ENCODE measurements at regions not wholly inside any gene's neighbourhood (a gene's known extent, or its start where the extent isn't known, plus 50 kb on each side); places are given as distances from the start of the nearest gene placed in this dataset.

- no CpG with 5 or more reads among the region's 1 CpG for WGBS (ENCODE audit: insufficient coverage)
- TF ChIP-seq CTCF (IDR thresholded peaks at IDR 0.05) = no peak
These were observed 528.4 kb upstream of the TBX3 start for GRCh38 chr12:115212356-115212755.

GRCh38 chr12:115210533-115211252 lies 526.7 kb upstream of the TBX3 start:
- Histone ChIP-seq H3K27me3 (ENCODE audit: control insufficient read depth in 2 of 2, insufficient read depth in 2 of 2, low read length in 2 of 2) (no peaks in the 10 kb centered on the region), H3K4me1 (ENCODE audit: control insufficient read depth in 1 of 2, insufficient read depth in 2 of 2, low read length in 2 of 2) (no peaks in the 10 kb centered on the region), H2AFZ (ENCODE audit: insufficient read depth, low read depth, low read length, poor library complexity, severe bottlenecking) (no peak overlapping the region), H3K79me2 (ENCODE audit: insufficient read depth, low read length) (no peaks in the 10 kb centered on the region), H3K27ac (ENCODE audit: low read depth in 1 of 2, low read length in 2 of 2) (no peak overlapping the region), H3K9ac (ENCODE audit: insufficient read depth, low read length, poor library complexity, severe bottlenecking) (no peak overlapping the region), H4K20me1 (ENCODE audit: insufficient read depth, low read length) (no peaks in the 10 kb centered on the region), H3K36me3 (replicated peaks in 1 of 2; ENCODE audit: control insufficient read depth in 1 of 2, insufficient read depth in 2 of 2, low read length in 2 of 2) (no peaks in the 10 kb centered on the region), H3K4me3 (replicated peaks in 1 of 3; ENCODE audit: low read depth in 2 of 3, low read length in 3 of 3) (no peak overlapping the region), H3K9me3 (replicated peaks in 1 of 2; ENCODE audit: control insufficient read depth in 1 of 2, insufficient read depth in 1 of 2, low read length in 2 of 2) (no peaks in the 10 kb centered on the region), H3K4me2 (replicated peaks; ENCODE audit: extremely low read depth, low read length, poor library complexity, severe bottlenecking) (no peak overlapping the region)
- Mint-ChIP-seq H3K27ac (no peak overlapping the region), H3K9me3 (peaks cover 0 to 6% (median 2%) of the 10 kb centered on the region in 7 donors), H3K4me3 (no peak overlapping the region), H3K27me3 (ENCODE audit: low read depth in 3 of 3) (peaks cover 0 to 2% (median 0%) of the 10 kb centered on the region in 3 donors), H3K4me1 (no peaks in the 10 kb centered on the region), H3K36me3 (no peaks in the 10 kb centered on the region)
- intact Hi-C loops (cut with micrococcal nuclease) = no loop called here
- TF ChIP-seq CTCF (IDR thresholded peaks at IDR 0.05) = no peak
- 79% methylated on average over 3 of the region's 3 CpGs for WGBS (ENCODE audit: insufficient coverage)
- DNase-seq = no peak

More at GRCh38 chr12:115212356-115212755, 528.4 kb upstream of the TBX3 start:
- H3K9ac ChIP-seq (ENCODE audit: insufficient read depth, low read length, poor library complexity, severe bottlenecking) = no peak overlapping the region
- H3K36me3 ChIP-seq (replicated peaks in 1 of 2; ENCODE audit: control insufficient read depth in 1 of 2, insufficient read depth in 2 of 2, low read length in 2 of 2) = no peaks in the 10 kb centered on the region
- no peak for DNase-seq
- no peak overlapping the region for H3K4me3 ChIP-seq (replicated peaks in 1 of 3; ENCODE audit: low read depth in 2 of 3, low read length in 3 of 3)
- no peaks in the 10 kb centered on the region for H3K27me3 ChIP-seq (ENCODE audit: control insufficient read depth in 2 of 2, insufficient read depth in 2 of 2, low read length in 2 of 2)
- no peaks in the 10 kb centered on the region for H3K4me1 Mint-ChIP-seq
- H3K4me1 ChIP-seq (ENCODE audit: control insufficient read depth in 1 of 2, insufficient read depth in 2 of 2, low read length in 2 of 2) = no peaks in the 10 kb centered on the region
- H3K79me2 ChIP-seq (ENCODE audit: insufficient read depth, low read length) = no peaks in the 10 kb centered on the region
- H3K27ac Mint-ChIP-seq = no peak overlapping the region
- no peaks in the 10 kb centered on the region for H3K9me3 ChIP-seq (replicated peaks in 1 of 2; ENCODE audit: control insufficient read depth in 1 of 2, insufficient read depth in 1 of 2, low read length in 2 of 2)
- intact Hi-C loops (cut with micrococcal nuclease) = no loop called here
- H3K36me3 Mint-ChIP-seq = no peaks in the 10 kb centered on the region
- H3K4me2 ChIP-seq (replicated peaks; ENCODE audit: extremely low read depth, low read length, poor library complexity, severe bottlenecking) = no peak overlapping the region
- no peak overlapping the region for H3K27ac ChIP-seq (ENCODE audit: low read depth in 1 of 2, low read length in 2 of 2)
- H2AFZ ChIP-seq (ENCODE audit: insufficient read depth, low read depth, low read length, poor library complexity, severe bottlenecking) = no peak overlapping the region
- no peak overlapping the region for H3K4me3 Mint-ChIP-seq
- peaks cover 0 to 5% (median 0%) of the 10 kb centered on the region in 7 donors for H3K9me3 Mint-ChIP-seq
- H3K27me3 Mint-ChIP-seq (ENCODE audit: low read depth in 3 of 3) = no peaks in the 10 kb centered on the region
- no peaks in the 10 kb centered on the region for H4K20me1 ChIP-seq (ENCODE audit: insufficient read depth, low read length)
